HCT116 (cell line): ENCODE measurements at regions not wholly inside any gene's neighbourhood (a gene's known extent, or its start where the extent isn't known, plus 50 kb on each side); places are given as distances from the start of the nearest gene placed in this dataset.

ENCODE experiments used
- ATAC-seq: fragments of 200-7000 bp; cut with Tn5 transposase; 2 replicates; pipeline ENCODE4 v1.9.1; 2020; ENCODE audit warnings: mild to moderate bottlenecking, moderate library complexity
- BruUV-seq: library from RNA; stranded (reverse); fragments of 400-500 nt; replicated peaks from 2 replicates; lab custom pipeline; 2021; lab: Mats Ljungman, UMichigan
- CTCF ChIA-PET: fragments of 300-600 bp; sonication (Branson Sonifier 250); formaldehyde crosslinking; loops from one replicate; lab custom pipeline; 2021; ENCODE audit warnings: antibody characterized with exemption; lab: Charles Lee
- POLR2A ChIA-PET: fragments of 300-600, 350-600 bp; sonication (Branson Sonifier 250); formaldehyde crosslinking; loops from one replicate; lab custom pipeline; 2021; ENCODE audit warnings: antibody characterized with exemption; lab: Charles Lee
- RAD21 ChIA-PET, 2 experiments: fragments of 300-600 bp; sonication (Branson Sonifier 250); formaldehyde crosslinking; loops; one replicate each; lab custom pipeline; 2023; ENCODE audit warnings: low total read pairs in 2 of 2; ENCODE audit not compliant: uncharacterized antibody in 2 of 2, unreplicated experiment in 2 of 2, low non-redundant PET in 1 of 2; lab: Charles Lee
- DNase-seq: peaks from one replicate; pipeline ENCODE4 v3.0.0-alpha.2; 2010; ENCODE audit warnings: low read depth, low spot score
- H2AFZ ChIP-seq: fragments of 200-600 bp; shearing (Covaris generic), sonication (generic); 2 replicates; pipeline ENCODE4 v1.6.1; 2017; ENCODE audit warnings: low read depth, mixed run types, mixed read lengths, antibody characterized with exemption, low read length; ENCODE audit not compliant: poor library complexity, severe bottlenecking
- H3K27ac ChIP-seq: 2 replicates; pipeline ENCODE4 v1.5.1; 2012; ENCODE audit warnings: low read depth, low read length
- H3K27me3 ChIP-seq: fragments of 200-600 bp; sonication (generic); 2 replicates; pipeline ENCODE4 v1.6.1; 2016; ENCODE audit warnings: mixed run types, low read length, mixed read lengths; ENCODE audit not compliant: insufficient read depth
- H3K36me3 ChIP-seq, 2 experiments: fragments of 200-500 bp in 1 of 2; fragments of 200-600 bp in 1 of 2; sonication (Bioruptor generic) in 1 of 2; sonication (generic) in 1 of 2; 2 replicates each; pipeline versions ENCODE4 v1.5.1 to v1.6.1; 2014 to 2016; ENCODE audit warnings: low read length in 2 of 2, inconsistent platforms in 1 of 2, mixed read lengths in 1 of 2, mixed run types in 1 of 2; ENCODE audit not compliant: insufficient read depth in 2 of 2, control insufficient read depth in 1 of 2
- H3K4me1 ChIP-seq, 2 experiments: fragments of 200-600 bp in 1 of 2; sonication (generic) in 1 of 2; 2 replicates each; pipeline versions ENCODE4 v1.5.1 to v1.6.1; 2012 to 2017; ENCODE audit warnings: low read length in 2 of 2, inconsistent platforms in 1 of 2, mild to moderate bottlenecking in 1 of 2, mixed read lengths in 1 of 2, mixed run types in 1 of 2, moderate library complexity in 1 of 2; ENCODE audit not compliant: insufficient read depth in 2 of 2, control insufficient read depth in 1 of 2
- H3K4me2 ChIP-seq: fragments of 200-600 bp; sonication (generic); 2 replicates; pipeline ENCODE4 v1.6.1; 2017; ENCODE audit warnings: mixed run types, low read length, mixed read lengths
- H3K4me3 ChIP-seq, 2 experiments: fragments of 200-600 bp in 1 of 2; sonication (generic) in 1 of 2; replicated peaks in 1 of 2; 2 replicates each; pipeline ENCODE4 v1.5.1; 2011 to 2016; ENCODE audit warnings: low read length in 2 of 2, control low read depth in 1 of 2, low read depth in 1 of 2, mild to moderate bottlenecking in 1 of 2, mixed read lengths in 1 of 2, mixed run types in 1 of 2
- H3K79me2 ChIP-seq: fragments of 200-600 bp; sonication (generic); 2 replicates; pipeline ENCODE4 v1.6.1; 2017; ENCODE audit warnings: mild to moderate bottlenecking, mixed run types, low read length, moderate library complexity, mixed read lengths; ENCODE audit not compliant: insufficient read depth
- H3K9ac ChIP-seq: fragments of 200-600 bp; sonication (generic); 2 replicates; pipeline ENCODE4 v1.6.1; 2016; ENCODE audit warnings: low read length, mixed read lengths
- H3K9me2 ChIP-seq: fragments of 200-600 bp; sonication (generic), shearing (Covaris generic); 2 replicates; pipeline ENCODE4 v1.6.1; 2017; ENCODE audit warnings: mixed run types, mild to moderate bottlenecking, moderate library complexity; ENCODE audit not compliant: insufficient read depth
- H3K9me3 ChIP-seq, 2 experiments: fragments of 200-500 bp in 1 of 2; fragments of 200-600 bp in 1 of 2; sonication (Bioruptor generic) in 1 of 2; sonication (generic) in 1 of 2; 2 replicates each; pipeline ENCODE4 v1.6.1; 2014 to 2017; ENCODE audit warnings: low read length in 2 of 2, mixed read lengths in 2 of 2, inconsistent platforms in 1 of 2, low read depth in 1 of 2, mild to moderate bottlenecking in 1 of 2, mixed run types in 1 of 2, moderate library complexity in 1 of 2; ENCODE audit not compliant: control insufficient read depth in 1 of 2, insufficient read depth in 1 of 2
- H4K20me1 ChIP-seq: fragments of 200-600 bp; sonication (generic), shearing (Covaris generic); 2 replicates; pipeline ENCODE4 v1.6.1; 2017; ENCODE audit warnings: mixed run types, mild to moderate bottlenecking, moderate library complexity; ENCODE audit not compliant: insufficient read depth
- CBX3 ChIP-seq: IDR thresholded peaks from 2 replicates; pipeline ENCODE4 v1.6.1; 2012; ENCODE audit warnings: low read depth
- CEBPB ChIP-seq: IDR thresholded peaks from 2 replicates; pipeline ENCODE4 v1.6.1; 2012; ENCODE audit warnings: low read depth
- CTCF ChIP-seq, 3 experiments: fragments of 200-600 bp in 1 of 3; sonication (generic) in 1 of 3; IDR thresholded peaks in 2 of 3; conservative IDR thresholded peaks in 1 of 3; 2 replicates each; pipeline ENCODE4 v1.5.1; 2012 to 2017; ENCODE audit warnings: low read depth in 2 of 3, low read length in 2 of 3, antibody characterized with exemption in 1 of 3, borderline replicate concordance in 1 of 3, control low read depth in 1 of 3, mild to moderate bottlenecking in 1 of 3, mixed read lengths in 1 of 3, mixed run types in 1 of 3, moderate library complexity in 1 of 3; ENCODE audit not compliant: insufficient read depth in 1 of 3
- EGR1 ChIP-seq: IDR thresholded peaks from 2 replicates; pipeline ENCODE4 v1.6.1; 2012; ENCODE audit warnings: low read depth
- EZH2 ChIP-seq: fragments of 200-600 bp; sonication (generic); IDR thresholded peaks from 2 replicates; pipeline ENCODE4 v1.6.1; 2017; ENCODE audit warnings: antibody characterized with exemption, mixed run types
- EZH2phosphoT487 ChIP-seq: fragments of 200-600 bp; IDR thresholded peaks from 2 replicates; pipeline ENCODE4 v1.6.1; 2018; ENCODE audit warnings: antibody characterized with exemption, borderline replicate concordance
- FOSL1 ChIP-seq: IDR thresholded peaks from 2 replicates; pipeline ENCODE4 v1.6.1; 2012; ENCODE audit warnings: low read depth
- JUND ChIP-seq: IDR thresholded peaks from 2 replicates; pipeline ENCODE4 v1.6.1; 2012
- POLR2A ChIP-seq: IDR thresholded peaks from 2 replicates; pipeline ENCODE4 v1.7.0; 2011; ENCODE audit warnings: borderline replicate concordance; ENCODE audit not compliant: insufficient read depth, insufficient read length; ENCODE audit errors: extremely low read depth
- POLR2AphosphoS5 ChIP-seq: IDR thresholded peaks from 2 replicates; pipeline ENCODE4 v1.6.1; 2011; ENCODE audit warnings: mild to moderate bottlenecking, low read depth, low read length, moderate library complexity
- SIN3A ChIP-seq: IDR thresholded peaks from 2 replicates; pipeline ENCODE4 v1.6.1; 2012; ENCODE audit warnings: low read depth
- SP1 ChIP-seq: IDR thresholded peaks from 2 replicates; pipeline ENCODE4 v1.6.1; 2012; ENCODE audit warnings: low read depth
- SRF ChIP-seq: IDR thresholded peaks from 2 replicates; pipeline ENCODE4 v1.6.1; 2012; ENCODE audit warnings: low read depth
- YY1 ChIP-seq: IDR thresholded peaks from 2 replicates; pipeline ENCODE4 v1.6.1; 2011; ENCODE audit warnings: low read length, low read depth, moderate library complexity, mild to moderate bottlenecking; ENCODE audit not compliant: insufficient replicate concordance; ENCODE audit errors: extremely low read depth
- ZFX ChIP-seq: fragments of 450-650 bp; IDR thresholded peaks from 2 replicates; pipeline ENCODE4 v1.6.1; 2017
- ZNF274 ChIP-seq: fragments of 200-500 bp; sonication (Bioruptor generic); IDR thresholded peaks from 2 replicates; pipeline ENCODE4 v1.6.1; 2014; ENCODE audit warnings: mild to moderate bottlenecking, low read depth, low read length, inconsistent platforms
- intact Hi-C: fragments of 100-400 bp; cut with micrococcal nuclease; formaldehyde crosslinking; loops from 2 replicates; pipeline ENCODE4 v1.10.0; 2022

GRCh38 chr2:64773461-64774118 lies 119.9 kb upstream of the SERTAD2 start:
- no peak for ATAC-seq
- DNase-seq = no peak
- Histone ChIP-seq H3K27ac (no peak overlapping the region), H3K9ac (no peak overlapping the region), H3K9me3 (no peaks in the 10 kb centered on the region; a peak in 1 of 4 replicates), H2AFZ (no peak overlapping the region), H3K4me1 (peaks cover 24 to 40% of the 10 kb centered on the region in 2 experiments), H3K27me3 (no peaks in the 10 kb centered on the region), H3K9me2 (no peaks in the 10 kb centered on the region), H3K4me3 (no peak overlapping the region), H3K4me2 (no peak overlapping the region), H3K79me2 (no peaks in the 10 kb centered on the region), H3K36me3 (no peaks in the 10 kb centered on the region), H4K20me1 (no peaks in the 10 kb centered on the region)
- TF ChIP-seq POLR2A (no peak), FOSL1 (no peak), ZNF274 (no peak), ZFX (no peak), EGR1 (no peak), YY1 (no peak), POLR2AphosphoS5 (no peak), CEBPB (no peak), CBX3 (no peak), SRF (no peak), SIN3A (no peak), SP1 (no peak), EZH2 (no peak), CTCF (IDR thresholded peaks at IDR 0.05 in 2 of 3, conservative IDR thresholded peaks at IDR 0.05 in 1 of 3; ENCODE audit: borderline replicate concordance in 1 of 3, insufficient read depth in 1 of 3, low read depth in 2 of 3, low read length in 2 of 3) (no peak), EZH2phosphoT487 (no peak), JUND (no peak)
- RAD21 ChIA-PET = no interaction called here
- POLR2A ChIA-PET = no interaction called here
- intact Hi-C loops = no loop called here
- BruUV-seq = no TSS peak
- CTCF ChIA-PET = no interaction called here
